CD4-positive, alpha-beta memory T cell (primary cell): ENCODE measurements at regions not wholly inside any gene's neighbourhood (a gene's known extent, or its start where the extent isn't known, plus 50 kb on each side); places are given as distances from the start of the nearest gene placed in this dataset.
"Not testable (repeated sequence)": the region's sequence is repeated elsewhere in the genome, so short reads cannot be mapped to it uniquely, and the experiment has no call there.

Experiments used
- CTCF ChIA-PET: fragments of 350-600 bp; sonication (Branson Sonifier 250); formaldehyde crosslinking; loops from one replicate; lab custom pipeline; 2021; ENCODE audit warnings: inconsistent platforms; ENCODE audit not compliant: partially characterized antibody; lab: Charles Lee
- POLR2A ChIA-PET: fragments of 350-600 bp; sonication (Branson Sonifier 250); formaldehyde crosslinking; loops from one replicate; lab custom pipeline; 2021; ENCODE audit not compliant: partially characterized antibody; lab: Charles Lee
- DNase-seq, 5 donors: peaks; one replicate each; pipeline versions ENCODE4 v3.0.0 to v3.0.0-alpha.2; 2020 to 2022; ENCODE audit warnings: mixed read lengths in 1 of 5
- H3K27ac ChIP-seq: one replicate; pipeline ENCODE4 v1.7.0; 2013; ENCODE audit warnings: low read depth, low read length
- H3K27me3 ChIP-seq: 2 replicates; pipeline ENCODE4 v1.7.0; 2013; ENCODE audit warnings: mild to moderate bottlenecking, low read length, moderate library complexity; ENCODE audit not compliant: insufficient read depth
- H3K36me3 ChIP-seq: 2 replicates; pipeline ENCODE4 v1.7.0; 2013; ENCODE audit warnings: mild to moderate bottlenecking, low read length, moderate library complexity; ENCODE audit not compliant: insufficient read depth
- H3K4me1 ChIP-seq: 2 replicates; pipeline ENCODE4 v1.7.0; 2013; ENCODE audit warnings: mild to moderate bottlenecking, low read length, moderate library complexity; ENCODE audit not compliant: insufficient read depth
- H3K4me3 ChIP-seq, 2 donors: one replicate each; pipeline ENCODE4 v1.7.0; 2013; ENCODE audit warnings: low read length in 2 of 2, mild to moderate bottlenecking in 1 of 2
- H3K9me3 ChIP-seq, 2 donors: one replicate each; pipeline ENCODE4 v1.7.0; 2013; ENCODE audit warnings: low read length in 2 of 2, control low read depth in 1 of 2; ENCODE audit not compliant: control insufficient read depth in 1 of 2
- H3K27ac Mint-ChIP-seq, 7 donors: one replicate each; pipeline ENCODE4 v1.8.0; 2020 to 2021; ENCODE audit warnings: mixed read lengths in 7 of 7, mild to moderate bottlenecking in 6 of 7, inconsistent platforms in 3 of 7, moderate library complexity in 3 of 7
- H3K27me3 Mint-ChIP-seq, 2 donors: one replicate each; pipeline ENCODE4 v1.8.0; 2020 to 2021; ENCODE audit warnings: mixed read lengths in 2 of 2
- H3K36me3 Mint-ChIP-seq, 2 donors: one replicate each; pipeline ENCODE4 v1.8.0; 2020 to 2021; ENCODE audit warnings: mixed read lengths in 2 of 2, inconsistent platforms in 1 of 2, mild to moderate bottlenecking in 1 of 2
- H3K4me1 Mint-ChIP-seq, 4 donors: one replicate each; pipeline ENCODE4 v1.8.0; 2020 to 2021; ENCODE audit warnings: mixed read lengths in 4 of 4, mild to moderate bottlenecking in 1 of 4
- H3K4me3 Mint-ChIP-seq, 8 donors: one replicate each; pipeline ENCODE4 v1.8.0; 2020 to 2021; ENCODE audit warnings: mixed read lengths in 8 of 8, mild to moderate bottlenecking in 7 of 8, moderate library complexity in 6 of 8, inconsistent platforms in 3 of 8
- H3K9me3 Mint-ChIP-seq, 8 donors: one replicate each; pipeline ENCODE4 v1.8.0; 2020 to 2021; ENCODE audit warnings: mixed read lengths in 8 of 8, mild to moderate bottlenecking in 5 of 8, inconsistent platforms in 3 of 8, moderate library complexity in 1 of 8
- intact Hi-C: fragments of 100-400 bp; cut with micrococcal nuclease; formaldehyde crosslinking; loops from one replicate; pipeline ENCODE4 v1.15.1; 2023

DNA sequence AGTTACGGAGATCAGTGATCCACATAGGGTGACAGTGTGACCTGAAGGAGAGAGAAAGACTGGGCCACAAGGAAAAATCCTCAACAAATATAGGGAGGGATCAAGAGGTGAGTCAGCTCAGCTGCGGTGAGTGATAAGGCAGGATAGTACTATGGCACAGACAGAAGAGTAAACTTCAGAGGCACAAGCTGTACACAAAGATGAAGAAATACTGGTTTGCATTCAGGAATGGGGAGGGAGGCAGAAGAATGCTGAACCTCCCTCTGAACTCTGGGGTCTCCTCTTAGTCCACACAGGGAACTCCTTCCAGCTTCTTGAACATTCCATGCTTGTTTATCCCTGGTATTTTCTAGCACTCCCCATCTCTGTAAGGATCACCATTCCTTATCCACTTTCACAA, 162.7 kb downstream of the BARX2 start:
- Histone ChIP-seq H3K27ac (no peak overlapping the region), H3K4me1 (no peaks in the 10 kb centered on the region), H3K9me3 (no peaks in the 10 kb centered on the region), H3K27me3 (no peaks in the 10 kb centered on the region), H3K36me3 (no peaks in the 10 kb centered on the region), H3K4me3 (no peak overlapping the region)
- Mint-ChIP-seq H3K9me3 (peaks cover 12 to 55% (median 33%) of the 10 kb centered on the region in 8 donors), H3K4me3 (no peak overlapping the region), H3K27me3 (peaks cover 3 to 5% of the 10 kb centered on the region in 2 donors), H3K36me3 (peaks cover 1 to 5% of the 10 kb centered on the region in 2 donors), H3K4me1 (no peaks in the 10 kb centered on the region), H3K27ac (no peak overlapping the region)
- DNase-seq = no peak
- POLR2A ChIA-PET = no interaction called here
- intact Hi-C loops = no loop called here
- CTCF ChIA-PET = no interaction called here

DNA sequence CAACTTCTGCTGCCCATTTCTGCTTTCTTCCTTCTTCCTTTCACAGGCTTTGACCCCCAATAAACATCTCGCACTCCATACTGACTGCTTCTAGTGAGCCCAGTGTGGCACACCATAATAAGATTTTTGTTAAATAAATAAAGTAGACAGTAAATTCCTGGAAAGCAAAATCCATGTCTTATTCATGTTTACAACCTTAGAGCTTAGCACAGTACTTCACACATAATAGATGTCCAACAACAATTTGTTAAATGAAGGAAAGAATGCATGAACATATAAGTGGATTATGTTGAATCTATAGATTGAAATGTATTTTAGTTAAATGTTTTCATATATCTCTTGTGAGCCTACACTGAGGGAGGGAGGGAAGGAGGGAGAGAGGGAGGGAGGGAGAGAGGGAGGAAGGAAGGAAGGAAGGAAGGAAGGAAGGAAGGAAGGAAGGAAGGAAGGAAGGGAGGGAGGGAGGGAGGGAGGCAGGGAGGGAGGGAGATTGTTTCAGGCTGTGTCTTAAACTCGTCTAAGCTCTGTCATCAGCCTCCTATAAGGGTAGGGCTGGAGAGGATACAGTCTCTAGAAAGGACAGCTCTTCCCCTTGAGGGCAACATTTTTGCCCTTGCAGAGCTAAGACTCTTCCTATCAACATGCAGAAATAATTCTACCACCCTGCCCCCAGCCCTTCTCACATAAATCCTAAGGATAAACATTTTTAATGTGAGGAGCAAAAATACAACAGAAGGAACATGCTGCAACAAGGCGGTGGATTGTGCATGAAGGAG, 168.1 kb downstream of the BARX2 start:
- no peak overlapping the region for H3K4me3 ChIP-seq
- H3K4me1 ChIP-seq = no peaks in the 10 kb centered on the region
- intact Hi-C loops = no loop called here
- Mint-ChIP-seq H3K4me3 (no peak overlapping the region), H3K4me1 (no peaks in the 10 kb centered on the region), H3K36me3 (peaks cover 0 to 1% of the 10 kb centered on the region in 2 donors), H3K27ac (no peak overlapping the region), H3K27me3 (peaks cover 2 to 3% of the 10 kb centered on the region in 2 donors), H3K9me3 (peaks cover 0 to 30% (median 10%) of the 10 kb centered on the region in 8 donors)
- H3K27ac ChIP-seq = no peak overlapping the region
- CTCF ChIA-PET = no interaction called here
- H3K27me3 ChIP-seq = no peaks in the 10 kb centered on the region
- POLR2A ChIA-PET = no interaction called here
- H3K36me3 ChIP-seq = no peaks in the 10 kb centered on the region
- DNase-seq = no peak
- no peaks in the 10 kb centered on the region for H3K9me3 ChIP-seq

DNA sequence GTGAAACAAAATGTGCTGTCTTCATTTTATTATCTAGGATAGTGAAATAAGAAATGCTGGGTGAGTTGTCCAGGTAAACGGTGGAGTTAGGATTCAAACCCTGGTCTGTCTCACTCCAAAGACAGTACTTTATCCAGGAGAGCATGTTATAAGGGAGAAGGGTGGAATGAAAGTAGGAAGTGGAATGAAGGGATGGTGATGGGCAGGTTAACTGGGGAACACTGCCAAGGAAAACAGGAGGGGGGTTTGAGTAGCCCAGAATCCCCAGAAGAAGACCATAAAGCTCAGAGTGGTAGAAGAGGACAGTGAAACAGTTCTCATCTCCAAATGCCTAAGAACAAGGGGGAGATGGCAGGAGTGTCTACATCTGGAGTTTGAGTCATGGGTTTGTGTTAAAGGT, 169.0 kb downstream of the BARX2 start:
- POLR2A ChIA-PET = no interaction called here
- intact Hi-C loops = no loop called here
- Histone ChIP-seq H3K27me3 (no peaks in the 10 kb centered on the region), H3K27ac (no peak overlapping the region), H3K4me1 (no peaks in the 10 kb centered on the region), H3K9me3 (no peaks in the 10 kb centered on the region), H3K4me3 (no peak overlapping the region), H3K36me3 (no peaks in the 10 kb centered on the region)
- H3K36me3 Mint-ChIP-seq = peaks cover 0 to 1% of the 10 kb centered on the region in 2 donors
- H3K27ac Mint-ChIP-seq = no peak overlapping the region
- peaks cover 2 to 3% of the 10 kb centered on the region in 2 donors for H3K27me3 Mint-ChIP-seq
- DNase-seq = no peak
- H3K9me3 Mint-ChIP-seq = peaks cover 0 to 26% (median 12%) of the 10 kb centered on the region in 8 donors
- H3K4me3 Mint-ChIP-seq = no peak overlapping the region
- H3K4me1 Mint-ChIP-seq = no peaks in the 10 kb centered on the region
- CTCF ChIA-PET = no interaction called here

DNA sequence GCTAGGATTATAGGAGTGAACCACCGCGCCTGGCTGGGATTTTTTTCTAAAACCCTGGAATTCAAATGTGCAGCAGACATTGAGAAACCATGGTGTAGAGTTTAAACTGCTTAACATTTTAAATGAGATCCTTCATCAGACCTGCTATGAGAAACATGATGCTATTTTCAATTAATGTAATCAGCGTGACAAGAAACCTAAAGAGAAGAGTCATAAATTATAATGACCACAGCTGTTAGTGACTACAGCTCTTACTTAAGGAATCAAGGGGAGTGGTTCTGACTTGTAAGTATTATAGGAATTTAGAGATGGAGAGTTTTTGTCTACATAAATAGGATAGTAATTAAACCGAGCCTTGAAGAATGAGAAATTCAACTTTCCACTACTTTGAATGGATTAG, 170.6 kb downstream of the BARX2 start:
- POLR2A ChIA-PET = no interaction called here

DNA sequence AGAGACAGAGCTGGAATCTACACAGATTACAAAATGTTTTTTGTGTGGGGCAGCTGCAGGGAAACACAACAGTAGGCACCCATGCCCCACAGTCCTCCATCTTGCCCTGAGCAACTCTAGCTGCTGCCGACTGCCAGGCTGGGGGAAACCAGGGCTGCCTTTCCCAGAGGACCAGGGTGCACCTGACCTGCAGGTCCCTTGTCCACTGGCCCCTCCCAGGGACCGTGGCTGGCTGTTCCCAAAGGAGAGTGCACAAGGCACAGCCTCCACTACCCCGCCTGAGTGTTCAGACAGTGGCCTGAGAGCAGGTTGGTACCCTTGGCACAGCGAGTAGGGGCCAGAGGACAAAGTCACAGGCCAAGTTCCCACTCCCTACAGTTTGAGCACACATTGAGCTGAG, 181.8 kb downstream of the BARX2 start:
- no peaks in the 10 kb centered on the region for H3K4me1 ChIP-seq
- no peaks in the 10 kb centered on the region for H3K36me3 Mint-ChIP-seq
- H3K4me3 Mint-ChIP-seq = no peak overlapping the region
- no peaks in the 10 kb centered on the region for H3K36me3 ChIP-seq
- H3K27me3 Mint-ChIP-seq = no peaks in the 10 kb centered on the region
- ChIA-PET CTCF (no interaction called here), POLR2A (no interaction called here)
- intact Hi-C loops = no loop called here
- no peaks in the 10 kb centered on the region for H3K4me1 Mint-ChIP-seq
- no peaks in the 10 kb centered on the region for H3K9me3 ChIP-seq
- no peak overlapping the region for H3K4me3 ChIP-seq
- no peak overlapping the region for H3K27ac ChIP-seq
- no peaks in the 10 kb centered on the region for H3K27me3 ChIP-seq
- no peak for DNase-seq
- H3K27ac Mint-ChIP-seq = no peak overlapping the region
- H3K9me3 Mint-ChIP-seq = peaks cover 0 to 17% (median 11%) of the 10 kb centered on the region in 8 donors

More for the DNA sequence above, 170.6 kb downstream of the BARX2 start:
- H3K36me3 Mint-ChIP-seq = peaks cover 0 to 1% of the 10 kb centered on the region in 2 donors
- Histone ChIP-seq H3K4me3 (no peak overlapping the region), H3K9me3 (no peaks in the 10 kb centered on the region), H3K4me1 (no peaks in the 10 kb centered on the region), H3K27me3 (no peaks in the 10 kb centered on the region), H3K27ac (no peak overlapping the region), H3K36me3 (no peaks in the 10 kb centered on the region)
- no peaks in the 10 kb centered on the region for H3K4me1 Mint-ChIP-seq
- H3K27ac Mint-ChIP-seq = no peak overlapping the region
- peaks cover 2 to 3% of the 10 kb centered on the region in 2 donors for H3K27me3 Mint-ChIP-seq
- CTCF ChIA-PET = no interaction called here
- no peak for DNase-seq
- peaks cover 0 to 25% (median 11%) of the 10 kb centered on the region in 8 donors for H3K9me3 Mint-ChIP-seq
- no peak overlapping the region for H3K4me3 Mint-ChIP-seq
- intact Hi-C loops = no loop called here

DNA sequence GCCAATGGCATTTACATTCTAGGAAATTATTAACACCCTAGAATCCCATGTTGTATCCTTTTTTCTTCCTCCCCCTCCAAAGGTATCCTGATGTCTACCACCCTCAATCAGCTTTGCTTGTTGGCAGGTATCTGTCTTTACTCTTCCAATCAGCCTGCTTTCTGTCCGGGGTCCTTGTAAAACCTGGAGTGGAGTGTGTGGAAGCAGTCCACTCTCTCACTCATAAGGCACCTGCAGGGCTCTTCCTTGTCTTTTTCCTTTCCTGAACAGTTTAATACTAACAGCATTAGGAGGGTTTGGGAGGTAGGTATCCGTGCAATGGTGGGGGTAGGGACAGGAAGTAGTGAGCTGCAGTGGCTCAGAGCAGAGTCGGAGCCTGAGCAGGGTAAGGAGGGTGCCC, 193.4 kb downstream of the BARX2 start:
- Mint-ChIP-seq H3K36me3 (no peaks in the 10 kb centered on the region), H3K9me3 (peaks cover 3 to 29% (median 11%) of the 10 kb centered on the region in 8 donors), H3K27ac (no peak overlapping the region), H3K27me3 (no peaks in the 10 kb centered on the region), H3K4me1 (no peaks in the 10 kb centered on the region), H3K4me3 (no peak overlapping the region)
- ChIA-PET POLR2A (no interaction called here), CTCF (no interaction called here)
- H3K4me3 ChIP-seq = no peak overlapping the region
- no peaks in the 10 kb centered on the region for H3K36me3 ChIP-seq
- intact Hi-C loops = no loop called here
- no peaks in the 10 kb centered on the region for H3K27me3 ChIP-seq
- no peak for DNase-seq
- H3K27ac ChIP-seq = no peak overlapping the region
- H3K9me3 ChIP-seq = peaks cover 0 to 3% of the 10 kb centered on the region in 2 donors
- H3K4me1 ChIP-seq = no peaks in the 10 kb centered on the region

DNA sequence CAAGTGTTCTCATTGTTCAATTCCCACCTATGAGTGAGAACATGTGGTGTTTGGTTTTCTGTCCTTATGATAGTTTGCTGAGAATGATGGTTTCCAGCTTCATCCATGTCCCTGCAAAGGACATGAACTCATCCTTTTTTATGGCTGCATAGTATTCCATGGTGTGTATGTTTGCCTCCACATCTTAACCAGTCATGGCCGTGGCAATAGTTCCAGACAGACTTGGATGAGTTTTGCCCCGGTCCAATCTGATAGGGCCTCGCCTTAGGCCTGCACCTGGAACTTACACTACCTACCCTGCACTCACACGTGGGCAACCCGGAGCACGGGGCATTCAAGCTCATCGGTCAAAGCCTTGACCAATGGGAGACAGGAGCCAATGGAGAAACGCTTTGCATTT, 197.0 kb downstream of the BARX2 start:
- H3K27me3 Mint-ChIP-seq, intact Hi-C loops, H3K4me1 ChIP-seq, CTCF ChIA-PET, DNase-seq, H3K4me1 Mint-ChIP-seq, H3K27ac ChIP-seq, H3K27ac Mint-ChIP-seq, H3K9me3 ChIP-seq, H3K4me3 Mint-ChIP-seq, H3K36me3 ChIP-seq, H3K27me3 ChIP-seq, H3K36me3 Mint-ChIP-seq, H3K4me3 ChIP-seq, POLR2A ChIA-PET: not testable (repeated sequence)
- peaks cover 8 to 53% (median 23%) of the 10 kb centered on the region in 8 donors for H3K9me3 Mint-ChIP-seq
